ENCODE measurements at regions not wholly inside any gene's neighbourhood (a gene's known extent, or its start where the extent isn't known, plus 50 kb on each side); places are given as distances from the start of the nearest gene placed in this dataset.
"Not testable (repeated sequence)": the region's sequence is repeated elsewhere in the genome, so short reads cannot be mapped to it uniquely, and the experiment has no call there.

DNA sequence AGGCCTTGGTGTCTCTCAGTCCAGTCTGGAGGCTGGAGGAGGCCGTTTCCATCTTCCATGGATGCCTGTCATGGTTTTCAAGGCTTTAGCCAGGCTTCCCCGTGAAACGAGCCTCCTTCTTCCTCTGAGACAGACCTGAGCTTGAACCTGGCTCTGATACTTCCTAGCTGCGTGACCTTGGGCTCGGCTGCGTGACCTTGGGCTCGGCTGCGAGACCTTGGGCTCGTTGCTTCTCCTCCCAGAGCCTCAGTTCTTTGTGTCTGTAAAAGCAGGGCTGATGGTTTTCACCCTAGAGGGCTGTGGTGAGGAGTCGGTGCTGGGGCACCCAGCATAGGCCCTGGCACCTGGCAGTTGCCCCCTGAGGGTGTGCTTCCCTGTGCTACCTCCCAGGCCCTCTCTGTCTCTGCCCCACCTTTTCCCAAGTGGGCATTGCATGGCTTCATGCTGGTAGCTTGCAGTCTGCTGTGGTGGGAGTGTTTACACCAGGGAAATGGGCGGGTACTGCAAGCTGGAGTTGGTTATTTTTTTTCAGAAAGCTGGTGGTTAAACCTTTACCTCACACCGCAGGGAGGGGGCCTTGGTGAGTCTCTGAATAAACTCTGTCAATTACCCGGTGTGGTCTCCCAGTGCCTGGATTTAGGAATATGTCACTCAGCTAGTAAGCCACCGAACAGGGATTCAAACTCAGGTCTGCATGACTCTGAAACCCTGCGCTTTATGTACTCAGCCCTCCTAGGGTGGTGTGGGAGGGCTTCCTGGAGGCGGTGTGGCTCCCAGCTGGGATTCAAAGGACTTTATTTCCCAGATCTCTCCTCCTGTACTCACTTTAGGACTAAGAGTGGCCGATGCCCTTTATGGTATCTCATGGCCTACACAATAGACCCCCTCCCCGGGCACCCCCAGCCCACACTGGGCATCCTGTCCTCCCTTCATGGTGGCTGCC, 129.0 kb upstream of the CIBAR2 start:
- DNase-seq (ENCODE audit: low read depth), result no peak
- Histone ChIP-seq H3K27me3 (ENCODE audit: control insufficient read depth, insufficient read depth, low read length) (no peaks in the 10 kb centered on the region), H3K4me3 (ENCODE audit: low read depth, low read length) (no peak overlapping the region), H3K36me3 (ENCODE audit: control insufficient read depth, insufficient read depth, low read length) (0 out of 2 replicates have a peak, but pooled peaks cover 2% of the 10 kb centered on the region)
- ChIA-PET CTCF (interaction anchor here (0.6 to 1.7 kb wide), 5 partner anchors 11 to 375 kb away, joined by 3 to 5 read pairs (median 4); no protein-coding TSS in a partner anchor), POLR2A (no interaction called here)
- TF ChIP-seq, protein P1, sequence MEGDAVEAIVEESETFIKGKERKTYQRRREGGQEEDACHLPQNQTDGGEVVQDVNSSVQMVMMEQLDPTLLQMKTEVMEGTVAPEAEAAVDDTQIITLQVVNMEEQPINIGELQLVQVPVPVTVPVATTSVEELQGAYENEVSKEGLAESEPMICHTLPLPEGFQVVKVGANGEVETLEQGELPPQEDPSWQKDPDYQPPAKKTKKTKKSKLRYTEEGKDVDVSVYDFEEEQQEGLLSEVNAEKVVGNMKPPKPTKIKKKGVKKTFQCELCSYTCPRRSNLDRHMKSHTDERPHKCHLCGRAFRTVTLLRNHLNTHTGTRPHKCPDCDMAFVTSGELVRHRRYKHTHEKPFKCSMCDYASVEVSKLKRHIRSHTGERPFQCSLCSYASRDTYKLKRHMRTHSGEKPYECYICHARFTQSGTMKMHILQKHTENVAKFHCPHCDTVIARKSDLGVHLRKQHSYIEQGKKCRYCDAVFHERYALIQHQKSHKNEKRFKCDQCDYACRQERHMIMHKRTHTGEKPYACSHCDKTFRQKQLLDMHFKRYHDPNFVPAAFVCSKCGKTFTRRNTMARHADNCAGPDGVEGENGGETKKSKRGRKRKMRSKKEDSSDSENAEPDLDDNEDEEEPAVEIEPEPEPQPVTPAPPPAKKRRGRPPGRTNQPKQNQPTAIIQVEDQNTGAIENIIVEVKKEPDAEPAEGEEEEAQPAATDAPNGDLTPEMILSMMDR (IDR thresholded peaks at IDR 0.05; ENCODE audit: insufficient read depth, low read depth, low read length), result no peak

- TF ChIP-seq, protein P1 (IDR thresholded peaks at IDR 0.05; ENCODE audit: insufficient read depth, low read depth, low read length), result no peak
- Histone ChIP-seq H3K36me3 (ENCODE audit: control insufficient read depth, insufficient read depth, low read length) (0 out of 2 replicates have a peak, but pooled peaks cover 2% of the 10 kb centered on the region), H3K27me3 (ENCODE audit: control insufficient read depth, insufficient read depth, low read length) (no peaks in the 10 kb centered on the region), H3K4me3 (ENCODE audit: low read depth, low read length) (no peak overlapping the region)
- no peak for DNase-seq (ENCODE audit: low read depth)
- ChIA-PET POLR2A (no interaction called here), CTCF (interaction anchor here (1.0 to 1.7 kb wide), 4 partner anchors 12 to 374 kb away, joined by 3 to 5 read pairs (median 4); no protein-coding TSS in a partner anchor)
Observed at GRCh38 chr16:85242140-85242539, 129.9 kb upstream of the CIBAR2 start.

DNA sequence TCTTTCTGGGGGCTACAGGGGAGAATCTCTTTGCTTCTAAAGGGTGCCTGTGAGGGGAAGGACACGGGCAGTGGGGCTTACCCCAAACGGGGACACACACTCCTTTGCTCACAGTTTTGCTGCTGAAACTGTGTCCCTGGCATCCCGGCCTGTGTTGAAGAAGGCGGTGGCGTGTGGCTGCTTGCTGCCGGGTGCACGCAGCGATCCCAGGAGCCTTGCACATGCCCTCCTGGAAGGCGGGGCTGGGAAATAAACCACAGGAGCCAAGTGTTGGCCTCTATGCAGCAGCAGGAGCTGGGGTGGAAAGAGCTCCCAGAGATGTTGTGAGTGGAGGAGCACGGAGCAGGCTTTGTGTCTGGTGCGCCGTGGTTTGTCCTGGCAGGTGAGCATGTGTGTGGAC, 131.0 kb upstream of the CIBAR2 start:
- ChIA-PET CTCF (interaction anchor here (0.9 to 1.1 kb wide), 2 partner anchors 10 to 69 kb away, joined by 3 to 9 read pairs; no protein-coding TSS in a partner anchor), POLR2A (no interaction called here)
- TF ChIP-seq, protein P1 (IDR thresholded peaks at IDR 0.05; ENCODE audit: insufficient read depth, low read depth, low read length), result no peak
- Histone ChIP-seq H3K27me3 (ENCODE audit: control insufficient read depth, insufficient read depth, low read length) (no peaks in the 10 kb centered on the region), H3K36me3 (ENCODE audit: control insufficient read depth, insufficient read depth, low read length) (0 out of 2 replicates have a peak, but pooled peaks cover 2% of the 10 kb centered on the region), H3K4me3 (ENCODE audit: low read depth, low read length) (no peak overlapping the region)
- no peak for DNase-seq (ENCODE audit: low read depth)

DNA sequence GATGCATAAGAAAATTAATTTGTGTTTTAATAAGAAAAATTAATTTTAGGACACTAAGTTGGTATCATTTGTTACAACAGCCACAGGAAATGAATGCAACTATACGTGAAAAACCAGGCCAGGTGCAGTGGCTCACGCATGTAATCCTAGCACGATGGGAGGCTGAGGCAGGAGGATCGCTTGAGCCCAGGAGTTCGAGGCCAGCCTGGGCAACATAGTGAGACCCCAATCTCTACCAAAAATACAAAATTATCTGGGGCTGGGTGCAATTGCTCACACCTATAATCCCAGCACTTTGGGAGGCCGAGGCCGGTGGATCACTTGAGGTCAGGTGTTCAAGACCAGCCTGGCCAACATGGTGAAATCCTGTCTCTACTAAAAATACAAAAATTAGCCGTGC, 132.2 kb upstream of the CIBAR2 start:
- H3K4me3 ChIP-seq (ENCODE audit: low read depth, low read length); H3K27me3 ChIP-seq (ENCODE audit: control insufficient read depth, insufficient read depth, low read length); H3K36me3 ChIP-seq (ENCODE audit: control insufficient read depth, insufficient read depth, low read length); POLR2A ChIA-PET; DNase-seq (ENCODE audit: low read depth): not testable (repeated sequence)
- CTCF ChIA-PET, result interaction anchor here (0.7 to 2.8 kb wide), 13 partner anchors 8 to 372 kb away, joined by 3 to 17 read pairs (median 4); no protein-coding TSS in a partner anchor

GRCh38 chr16:85245307-85246172, 133.3 kb upstream of the CIBAR2 start:
- Histone ChIP-seq H3K4me3 (ENCODE audit: low read depth, low read length) (no peak overlapping the region), H3K27me3 (ENCODE audit: control insufficient read depth, insufficient read depth, low read length) (no peaks in the 10 kb centered on the region), H3K36me3 (ENCODE audit: control insufficient read depth, insufficient read depth, low read length) (0 out of 2 replicates have a peak, but pooled peaks cover 2% of the 10 kb centered on the region)
- ChIA-PET CTCF (interaction anchor here (0.6 to 2.8 kb wide), 29 partner anchors 9 to 473 kb away, joined by 3 to 17 read pairs (median 4); partner anchors contain the start of gene CIBAR2), POLR2A (interaction anchor here (0.6 to 0.7 kb wide), 2 partner anchors 27 to 83 kb away, joined by 3 read pairs; no protein-coding TSS in a partner anchor)
- TF ChIP-seq, protein P1 (IDR thresholded peaks at IDR 0.05; ENCODE audit: insufficient read depth, low read depth, low read length), result peak; percentile 94
- DNase-seq (ENCODE audit: low read depth), result no peak

Measured in BJ (cell line).